Activated naive CD4-positive, alpha-beta T cell treated with anti-CD3 and anti-CD28 coated beads, Interleukin-2, amount 50 U/mL, for 16 hours (primary cell): ENCODE measurements at regions not wholly inside any gene's neighbourhood (a gene's known extent, or its start where the extent isn't known, plus 50 kb on each side); places are given as distances from the start of the nearest gene placed in this dataset.
"Not testable (repeated sequence)": the region's sequence is repeated elsewhere in the genome, so short reads cannot be mapped to it uniquely, and the experiment has no call there.

Experiments used
- DNase-seq: peaks from one replicate; pipeline ENCODE4 v3.0.0-alpha.2; 2020

DNA sequence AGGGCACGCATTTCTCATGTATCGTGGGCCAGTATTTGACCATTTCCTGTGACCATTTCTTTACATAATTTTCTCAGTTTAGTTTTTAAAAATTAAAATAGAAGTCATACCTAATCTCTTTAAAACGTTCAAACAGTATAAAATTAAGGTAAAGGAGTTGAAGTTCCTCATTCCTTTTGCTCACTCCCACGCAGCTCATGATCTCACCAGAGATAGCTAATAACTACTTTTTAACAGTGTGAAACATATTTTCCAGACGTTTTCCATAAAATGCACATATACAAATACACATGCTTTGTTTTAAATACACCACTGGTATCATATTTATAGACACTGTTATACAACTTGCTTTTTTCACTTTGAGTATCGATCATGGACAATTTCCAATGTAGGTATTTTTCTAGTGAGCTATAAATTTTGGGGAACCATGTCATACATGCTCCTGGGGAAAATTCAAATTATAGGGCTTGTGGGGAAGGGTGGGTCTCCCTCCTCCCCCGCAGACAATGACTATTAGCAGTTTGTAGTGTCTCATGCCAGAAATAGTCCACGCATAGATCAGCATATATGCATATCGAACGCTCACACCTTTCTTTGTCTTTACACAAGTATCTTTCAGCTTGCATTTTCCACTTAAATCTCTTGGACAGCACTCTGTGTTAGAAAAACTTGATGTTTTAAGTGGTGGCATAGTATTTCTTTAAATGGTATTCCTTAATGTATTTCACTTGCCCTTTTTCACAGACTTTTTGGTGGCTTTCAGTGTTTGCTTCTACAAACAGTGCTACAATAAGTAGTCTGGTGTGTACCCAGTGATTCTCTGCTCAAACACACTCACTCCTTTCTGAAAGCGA, 145.5 kb upstream of the ZNF217 start:
- DNase-seq: no peak

DNA sequence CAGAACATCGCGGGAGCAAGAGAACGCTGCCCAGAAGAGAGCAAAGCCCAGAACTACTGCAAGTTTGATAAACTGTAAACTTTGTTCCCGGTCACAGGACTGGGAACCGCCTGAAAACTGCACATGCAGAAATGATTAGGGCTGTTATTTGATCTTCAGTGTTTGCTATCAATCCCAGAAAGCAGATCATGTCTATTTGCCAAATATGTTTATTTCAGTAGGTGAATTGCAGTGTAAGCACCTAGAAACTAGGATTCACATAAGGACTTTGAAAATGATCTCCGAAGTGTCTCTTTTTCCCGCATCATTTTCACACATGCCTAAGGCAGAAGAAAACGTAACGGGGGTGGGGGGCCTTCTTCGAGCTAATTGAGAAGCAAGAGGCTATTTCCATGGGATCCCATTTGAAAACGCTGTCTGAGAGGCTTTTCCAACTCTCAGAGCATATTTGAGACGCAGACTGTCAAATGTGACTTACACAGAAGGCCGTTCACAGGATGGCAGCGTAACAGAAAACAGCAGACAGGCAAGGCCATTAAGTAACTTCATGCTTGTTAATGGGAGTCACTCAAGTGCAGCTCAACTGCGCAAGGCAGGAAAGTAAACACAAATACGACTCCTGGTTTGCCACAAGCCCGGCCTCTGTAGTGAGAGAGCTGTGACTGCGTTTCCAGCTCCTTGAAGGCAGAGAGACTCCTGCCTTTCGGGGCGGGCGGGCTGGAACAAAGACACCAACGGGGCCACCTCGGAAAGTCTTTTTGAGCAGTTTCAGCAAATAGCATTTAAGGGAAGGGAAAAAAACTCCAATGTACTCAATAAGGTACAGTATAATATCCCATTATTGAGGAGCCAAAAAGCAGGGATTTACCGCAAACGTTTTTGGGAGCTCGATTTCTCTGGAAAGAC, 144.7 kb upstream of the ZNF217 start:
- no peak for DNase-seq

DNA sequence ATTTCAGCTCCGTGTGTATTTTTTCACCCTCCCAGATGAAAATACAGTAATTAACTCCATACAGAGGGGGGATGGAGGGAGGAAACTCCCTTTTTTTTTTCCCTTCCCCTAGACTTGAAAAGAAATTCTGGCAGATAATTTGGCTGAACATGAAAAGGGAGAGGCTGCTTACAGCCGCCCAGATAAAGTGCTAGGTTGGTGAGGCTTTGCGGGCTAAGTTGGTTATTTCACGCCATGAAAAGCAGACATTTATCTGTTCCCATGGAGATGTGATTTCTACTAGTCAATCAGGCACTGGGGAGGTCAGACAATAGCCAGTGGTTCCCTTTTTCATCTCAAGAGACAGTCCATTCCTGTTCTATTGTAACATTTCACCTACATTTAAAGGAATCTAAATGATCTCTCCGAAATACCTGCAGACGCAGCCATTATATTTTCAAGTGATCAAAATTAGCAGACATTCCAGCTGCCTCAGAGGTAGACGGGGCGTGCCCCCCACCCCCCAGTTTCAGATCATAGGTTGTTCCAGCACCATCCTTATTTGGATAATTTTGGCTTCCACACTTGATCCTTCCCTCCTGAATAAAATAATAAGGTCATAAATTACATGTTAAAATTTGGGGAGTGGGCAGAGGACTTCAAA, 143.9 kb upstream of the ZNF217 start:
- no peak for DNase-seq

DNA sequence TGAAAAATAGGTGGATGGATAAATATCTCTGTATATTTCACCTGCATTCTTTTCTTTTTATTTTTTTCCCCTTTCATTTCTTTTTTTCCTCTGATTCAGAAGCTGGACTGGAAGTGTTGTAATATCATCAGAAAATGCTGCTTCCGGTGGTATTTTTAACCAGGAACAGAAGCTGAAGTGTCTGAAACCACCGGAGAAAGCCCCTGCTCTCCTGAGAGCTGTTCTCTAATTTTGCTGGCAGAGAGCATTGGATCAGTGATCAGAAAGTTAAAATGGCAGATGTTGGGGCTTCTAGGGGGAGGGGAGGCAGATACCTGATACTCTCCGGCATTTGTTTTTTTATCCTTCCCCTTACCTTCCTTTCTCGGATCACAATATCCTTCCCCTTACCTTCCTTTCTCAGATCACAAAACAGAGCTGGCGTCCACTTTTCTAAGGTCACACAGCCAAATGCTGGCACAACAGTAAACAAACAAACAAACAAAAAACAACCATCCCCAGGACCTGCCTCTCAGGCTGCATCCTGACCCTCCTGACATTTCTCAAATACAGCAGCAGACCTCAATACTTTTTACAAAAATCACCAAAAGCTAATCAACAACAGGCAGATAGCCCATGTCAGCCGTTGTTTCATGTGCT, 143.2 kb upstream of the ZNF217 start:
- DNase-seq: no peak

DNA sequence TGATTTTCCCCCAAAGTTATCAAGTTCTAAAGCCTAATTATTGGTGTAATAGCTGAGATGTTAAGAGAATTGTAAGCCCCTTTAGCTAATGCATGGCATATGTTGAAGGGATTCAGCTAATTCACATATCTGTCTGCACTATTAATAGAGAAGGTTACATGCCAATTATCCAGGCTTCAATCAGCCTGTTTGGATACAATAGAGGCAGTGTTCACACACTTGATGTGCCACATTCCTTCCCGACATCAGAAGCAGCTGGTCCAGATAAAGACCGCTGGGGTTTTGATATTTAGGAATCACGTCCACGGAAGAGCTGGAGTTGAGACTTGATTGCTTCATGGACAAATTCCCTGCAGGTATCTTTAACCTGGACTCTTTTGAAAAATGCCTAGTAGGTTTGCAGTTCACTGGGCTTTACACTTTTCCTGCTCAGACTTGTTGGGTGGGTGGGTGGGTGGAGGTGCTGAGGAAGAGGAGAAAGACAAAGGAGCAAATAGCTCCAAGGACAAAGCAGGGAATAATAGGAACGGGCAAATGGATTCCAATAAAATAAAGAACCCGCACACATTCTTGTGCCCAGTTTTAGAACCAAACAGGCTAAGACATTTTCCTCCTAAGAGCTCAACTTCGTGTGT, 142.6 kb upstream of the ZNF217 start:
- DNase-seq: no peak

DNA sequence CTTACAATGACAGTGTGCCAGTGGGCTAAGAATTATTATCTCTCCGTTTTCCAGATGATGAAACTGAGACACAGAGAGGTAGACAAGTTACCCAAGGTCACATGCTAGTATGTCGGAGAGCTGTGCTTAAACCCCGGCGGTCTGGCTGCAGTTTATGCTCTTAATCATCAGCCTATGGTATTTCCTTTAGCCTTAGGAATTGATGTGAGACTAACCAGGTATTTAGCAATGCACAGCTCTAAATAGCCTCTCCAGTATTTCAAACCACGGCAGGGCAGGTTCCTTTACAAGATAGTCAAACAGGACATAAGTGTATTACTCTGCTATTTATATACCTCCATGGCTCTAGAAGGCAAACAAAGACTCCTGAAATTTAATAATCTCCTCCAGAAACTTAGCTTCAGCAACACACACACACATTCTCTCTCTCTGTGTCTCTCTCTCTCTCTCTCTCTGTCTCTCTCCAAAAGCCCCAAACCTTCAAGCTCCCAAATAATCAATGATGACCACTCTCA, 142.0 kb upstream of the ZNF217 start:
- DNase-seq: no peak

DNA sequence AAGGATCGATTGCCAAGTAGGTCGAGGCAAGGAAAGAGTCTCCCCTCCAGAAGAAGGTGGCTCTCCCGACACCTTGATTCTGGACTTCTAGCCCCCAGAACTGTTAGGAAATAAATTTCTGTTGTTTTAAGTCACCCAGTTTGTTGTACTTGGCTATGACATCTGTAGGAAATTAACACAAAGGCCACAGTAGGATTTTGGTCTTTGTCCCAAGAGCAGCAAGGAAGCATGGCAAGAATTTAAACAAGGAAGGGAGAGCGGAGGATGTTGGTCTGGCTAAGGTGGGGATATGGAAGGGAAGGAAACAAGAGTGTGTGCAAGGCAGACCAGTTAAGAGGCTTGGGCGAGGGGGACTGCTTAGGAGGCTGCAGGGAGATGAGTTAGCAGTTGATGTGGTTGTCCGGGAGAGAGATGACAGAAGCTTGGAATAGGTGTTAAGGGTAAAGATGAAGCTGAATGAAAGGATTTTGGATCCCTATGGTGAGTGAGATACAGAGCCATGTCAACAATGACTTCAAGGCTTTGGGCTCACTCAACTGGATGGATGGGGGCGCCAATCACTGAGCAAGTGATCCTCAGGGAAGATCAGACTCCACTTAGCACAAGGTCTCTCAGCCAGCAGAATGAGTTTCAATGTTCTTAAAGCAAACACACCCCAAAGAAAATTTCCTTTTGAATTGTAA, 140.5 kb upstream of the ZNF217 start:
- DNase-seq: no peak

DNA sequence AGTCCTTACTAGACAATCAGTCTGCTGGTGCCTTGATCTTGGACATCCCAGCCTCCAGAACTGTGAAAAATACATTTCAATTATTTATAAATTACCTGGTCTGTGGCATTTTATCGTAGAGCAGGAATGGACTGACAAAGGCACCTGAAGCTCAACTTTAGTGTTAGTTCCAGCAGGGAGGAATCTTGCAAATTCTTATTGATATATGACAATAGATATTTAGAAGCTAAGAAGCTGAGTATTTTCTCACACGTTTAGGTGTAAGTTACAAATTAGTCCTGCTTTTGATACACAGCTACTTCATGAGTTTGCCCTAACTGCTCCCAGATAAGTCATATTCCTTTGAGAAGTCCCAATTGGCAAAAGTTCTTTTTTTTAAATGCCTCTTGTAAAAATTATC, 138.0 kb upstream of the ZNF217 start:
- no peak for DNase-seq

DNA sequence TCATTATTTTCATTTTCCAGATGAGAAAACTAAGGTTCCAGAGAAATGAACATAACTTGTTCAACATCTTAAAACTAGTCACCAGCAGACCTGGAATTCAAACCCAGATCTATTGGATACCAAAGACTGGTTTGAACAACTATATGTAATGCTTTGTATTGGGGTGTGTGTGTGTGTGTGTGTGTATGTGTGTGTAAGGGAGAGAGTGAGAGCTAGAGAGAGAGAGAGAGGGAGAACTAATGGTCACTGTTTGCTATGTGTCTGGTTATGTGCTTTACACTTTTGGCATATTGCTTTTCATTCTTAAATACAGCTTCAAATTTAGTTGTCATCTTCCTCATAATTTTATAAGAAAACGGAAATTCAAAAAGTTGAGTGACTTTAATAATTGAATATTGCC, 134.7 kb upstream of the ZNF217 start:
- no peak for DNase-seq

DNA sequence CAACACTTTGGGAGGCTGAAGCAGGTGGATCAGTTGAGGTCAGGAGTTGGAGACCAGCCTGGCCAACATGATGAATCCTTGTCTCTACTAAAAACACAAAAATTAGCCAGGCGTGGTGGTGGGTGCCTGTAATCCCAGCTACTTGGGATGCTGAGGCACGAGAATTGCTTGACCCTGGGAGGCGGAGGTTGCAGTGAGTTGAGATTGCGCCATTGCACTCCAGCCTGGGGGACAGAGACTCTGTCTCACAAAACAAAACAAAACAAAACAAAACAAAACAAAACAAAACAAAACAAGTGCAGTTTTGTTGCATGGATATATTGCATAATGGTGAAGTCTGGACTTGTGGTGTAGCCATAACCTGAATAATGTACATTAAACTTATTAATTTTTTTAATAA, 133.6 kb upstream of the ZNF217 start:
- not testable (repeated sequence) for DNase-seq

DNA sequence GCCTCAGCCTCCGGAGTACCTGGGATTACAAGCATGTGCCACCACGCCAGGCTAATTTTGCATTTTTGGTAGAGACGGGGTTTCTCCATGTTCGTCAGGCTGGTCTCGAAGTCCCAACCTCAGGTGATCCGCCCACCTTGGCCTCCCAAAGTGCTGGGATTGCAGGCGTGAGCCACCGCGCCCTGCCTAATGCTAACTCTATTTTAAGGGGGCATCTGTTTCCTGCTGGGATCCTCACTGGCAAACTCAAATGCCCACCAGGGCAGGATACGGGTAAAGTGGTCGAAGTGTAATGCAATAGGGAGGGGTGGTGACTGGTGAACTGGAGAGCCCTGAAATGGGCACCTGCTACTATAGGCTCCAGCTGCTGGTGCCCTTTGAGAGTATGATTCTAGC, 131.9 kb upstream of the ZNF217 start:
- no peak for DNase-seq

DNA sequence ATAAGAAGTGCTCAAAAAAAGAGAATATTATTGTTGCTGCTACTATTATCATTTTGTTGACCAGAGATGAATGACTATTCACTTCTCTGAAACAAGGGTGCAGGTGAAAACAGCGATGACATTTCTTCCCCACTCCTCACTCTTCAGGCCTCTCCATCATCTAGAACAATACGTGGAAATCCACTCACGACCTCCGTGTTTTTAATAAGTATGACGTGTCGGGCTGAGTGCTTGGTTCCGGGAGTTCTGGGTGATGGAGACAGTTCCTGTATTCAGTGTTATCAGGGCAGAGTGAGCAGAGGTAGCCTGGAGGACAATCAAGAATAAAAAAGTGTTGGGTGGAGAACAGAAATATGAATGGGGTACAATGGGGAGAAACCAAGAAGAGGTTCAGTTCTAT, 130.0 kb upstream of the ZNF217 start:
- DNase-seq: no peak

DNA sequence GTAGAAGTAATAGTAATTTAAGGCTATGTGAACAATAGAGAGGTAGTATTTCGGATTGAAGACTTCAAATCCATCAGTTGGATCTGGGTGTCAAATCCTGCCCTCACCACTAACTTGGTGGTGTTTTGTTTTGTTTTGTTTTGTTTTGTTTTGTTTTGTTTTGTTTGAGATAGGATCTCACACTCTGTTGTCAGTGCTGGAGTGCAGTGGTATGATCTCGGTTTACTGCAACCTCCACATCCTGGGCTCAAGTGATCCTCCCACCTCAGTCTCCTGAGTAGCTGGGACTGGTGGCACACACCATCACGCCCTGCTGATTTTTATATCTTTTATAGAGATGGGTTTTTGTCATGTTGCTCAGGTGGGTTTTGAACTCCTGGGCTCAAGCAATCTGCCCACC, 129.4 kb upstream of the ZNF217 start:
- no peak for DNase-seq

DNA sequence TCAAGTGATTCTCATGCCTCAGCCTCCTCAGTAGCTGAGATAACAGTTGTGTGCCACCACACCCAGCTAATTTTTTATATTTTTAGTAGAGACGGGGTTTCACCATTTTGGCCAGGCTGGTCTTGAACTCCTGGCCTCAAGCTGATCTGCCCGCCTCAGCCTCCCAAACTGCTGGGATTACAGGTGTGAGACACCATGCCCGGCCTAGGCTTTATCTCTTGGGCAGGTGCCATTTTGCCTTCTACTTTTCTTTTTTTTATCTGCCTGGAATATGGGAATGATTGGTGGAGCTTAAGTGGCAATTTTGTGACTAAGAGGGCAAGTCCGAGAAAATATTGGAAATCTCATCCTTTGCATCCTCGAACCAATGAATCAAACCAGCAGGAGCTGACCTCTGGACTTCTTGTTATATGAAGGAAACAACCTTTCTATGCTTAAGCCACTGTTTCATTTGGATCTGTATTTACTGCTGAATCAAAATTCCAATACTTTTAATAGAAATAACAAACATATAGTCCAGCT, 128.9 kb upstream of the ZNF217 start:
- DNase-seq: no peak

DNA sequence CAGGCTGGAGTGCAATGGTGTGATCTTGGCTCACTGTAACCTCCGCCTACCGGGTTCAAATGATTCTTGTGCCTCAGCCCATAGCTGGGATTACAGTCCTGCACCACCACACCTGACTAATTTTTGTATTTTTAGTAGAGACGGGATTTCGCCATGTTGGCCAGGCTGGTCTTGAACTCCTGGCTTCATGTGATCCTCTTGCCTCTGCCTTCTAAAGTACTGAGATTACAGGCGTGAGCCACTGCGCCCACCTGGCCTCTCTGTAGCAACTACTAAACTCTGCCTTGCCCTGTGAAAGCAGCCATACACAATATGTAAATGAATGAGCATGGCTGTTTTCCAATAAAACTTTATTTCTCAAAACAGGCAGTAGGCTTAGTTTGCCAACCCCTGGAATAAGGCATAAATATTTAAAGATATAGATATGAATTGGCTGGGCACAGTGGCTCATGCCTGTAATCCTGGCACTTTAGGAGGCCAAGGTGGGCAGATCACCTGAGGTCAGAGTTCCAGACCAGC, 127.9 kb upstream of the ZNF217 start:
- not testable (repeated sequence) for DNase-seq

DNA sequence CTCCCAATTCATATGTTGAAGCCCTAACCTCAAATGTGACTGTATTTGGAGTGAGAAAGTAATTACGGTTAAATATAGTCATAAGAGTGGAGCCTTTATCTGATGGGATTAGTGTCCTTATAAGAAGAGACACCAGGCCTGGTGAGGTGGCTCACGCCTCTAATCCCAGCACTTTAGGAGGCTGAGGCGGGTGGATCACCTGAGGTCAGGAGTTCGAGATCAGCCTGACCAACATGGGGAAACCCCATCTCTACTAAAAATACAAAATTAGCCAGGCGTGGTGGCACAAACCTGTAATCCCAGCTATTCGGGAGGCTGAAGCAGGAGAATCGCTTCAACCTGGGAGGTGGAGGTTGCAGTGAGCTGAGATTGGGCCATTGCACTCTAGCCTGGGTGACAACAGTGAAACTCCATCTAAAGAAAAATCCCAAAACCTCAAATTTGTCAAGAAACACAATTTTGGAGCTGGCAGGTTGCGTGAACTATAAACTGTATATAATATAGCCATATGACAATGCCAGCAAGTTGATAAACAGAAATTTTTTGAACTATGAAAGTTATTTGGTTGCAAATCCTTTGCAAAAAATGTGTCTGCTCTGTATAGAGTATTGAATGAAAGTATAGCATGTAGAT, 125.6 kb upstream of the ZNF217 start:
- DNase-seq: not testable (repeated sequence)

DNA sequence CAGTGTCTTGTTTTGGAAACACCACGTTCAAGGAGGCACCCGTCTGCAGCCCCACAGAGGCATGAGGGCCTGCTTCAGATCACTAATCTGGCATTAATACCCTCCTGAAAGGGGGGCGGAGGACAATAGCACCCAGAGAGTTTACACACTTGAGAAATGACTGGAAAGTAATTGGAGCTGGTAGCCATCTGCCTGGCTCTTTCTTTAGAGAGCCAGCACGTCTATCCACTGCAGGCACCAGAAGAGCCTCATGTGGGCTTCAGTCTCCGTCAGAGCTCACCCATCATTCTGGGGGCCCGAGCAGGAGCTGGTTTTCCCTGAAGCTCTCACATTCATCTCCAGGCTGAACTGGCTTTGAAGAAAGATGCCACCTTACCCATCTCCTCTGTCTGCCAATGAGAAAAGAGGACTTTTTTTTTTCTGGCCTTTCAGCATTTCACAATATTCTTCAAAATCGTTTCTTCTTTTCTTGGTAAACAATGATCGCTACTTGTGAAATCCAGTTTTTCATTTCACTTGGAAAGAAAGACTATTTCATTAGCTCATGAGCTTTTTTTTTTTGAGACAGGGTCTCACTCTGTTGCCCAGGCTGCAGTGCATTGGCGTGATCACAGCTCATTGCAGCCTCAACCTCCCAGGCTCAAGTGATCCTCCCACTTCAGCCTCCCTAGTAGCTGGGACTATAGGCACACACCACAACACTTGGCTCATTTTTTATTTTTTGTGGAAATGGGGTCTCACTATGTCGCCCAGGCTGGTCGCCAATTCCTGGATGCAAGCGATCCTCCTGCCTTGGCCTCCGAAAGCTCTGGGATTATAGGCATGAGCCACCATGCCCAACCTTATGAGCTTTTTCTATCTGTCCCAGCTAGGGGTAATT, 124.7 kb upstream of the ZNF217 start:
- DNase-seq: no peak

DNA sequence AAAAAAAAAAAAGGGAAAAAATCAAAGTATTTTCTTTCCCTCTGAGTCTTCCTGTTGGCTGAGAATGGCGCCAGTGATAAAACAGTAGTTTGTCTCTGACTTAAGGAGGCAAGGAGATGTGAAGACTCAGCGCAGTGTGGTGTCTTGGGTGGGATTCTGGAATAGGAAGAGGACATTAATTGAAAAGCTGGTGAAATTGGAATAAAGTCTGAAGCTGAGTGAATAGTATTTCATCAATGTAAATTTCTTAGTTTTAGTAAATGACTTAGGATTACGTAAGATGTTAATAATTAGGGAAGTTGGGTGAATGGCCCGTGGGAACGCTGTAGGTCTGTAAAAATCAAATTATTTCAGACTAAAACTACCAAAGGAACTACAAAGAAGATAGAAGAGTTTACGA, 122.8 kb upstream of the ZNF217 start:
- no peak for DNase-seq

DNA sequence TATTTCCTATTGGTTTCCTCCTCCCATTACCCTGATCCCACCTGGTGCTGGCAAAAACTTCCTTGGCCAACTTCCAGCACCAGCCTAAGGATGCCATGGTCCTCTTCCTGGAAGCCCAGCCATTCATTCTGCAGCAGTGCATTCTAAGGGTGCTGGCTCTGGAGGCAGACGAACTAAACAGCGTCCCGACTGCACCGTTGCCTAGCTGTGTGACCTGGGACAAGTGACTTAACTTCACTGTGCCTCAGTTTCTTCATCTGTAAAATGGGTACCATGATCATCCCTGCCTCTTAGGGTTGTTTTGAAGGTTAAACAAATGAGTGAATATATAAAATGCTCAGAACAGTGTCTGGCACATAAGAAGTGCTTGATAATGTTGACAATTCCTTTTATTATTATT, 120.9 kb upstream of the ZNF217 start:
- DNase-seq: no peak
